HEK293 (cell line): ENCODE measurements at regions not wholly inside any gene's neighbourhood (a gene's known extent, or its start where the extent isn't known, plus 50 kb on each side); places are given as distances from the start of the nearest gene placed in this dataset.

ENCODE experiments used
- CTCF ChIA-PET: fragments of 350-600 bp; formaldehyde crosslinking; extraction: SDS; loops from one replicate; lab custom pipeline; 2021; ENCODE audit warnings: antibody characterized with exemption; lab: Yijun Ruan, JAX
- POLR2A ChIA-PET: fragments of 300-600 bp; formaldehyde crosslinking; extraction: SDS; loops from one replicate; lab custom pipeline; 2020; ENCODE audit warnings: antibody characterized with exemption, inconsistent platforms; lab: Yijun Ruan, JAX
- H3K27ac ChIP-seq: fragments of 200-500 bp; sonication (Bioruptor generic); 2 replicates; pipeline ENCODE4 v1.5.1; 2014; ENCODE audit warnings: low read depth, low read length, control low read depth, inconsistent platforms; ENCODE audit errors: extremely low read depth
- H3K36me3 ChIP-seq, 2 experiments: fragments of 200-500 bp in 1 of 2; sonication (Bioruptor generic) in 1 of 2; 1 replicate in 1 of 2; 2 replicates in 1 of 2; pipeline ENCODE4 v1.5.1; 2014 to 2017; ENCODE audit warnings: inconsistent platforms in 2 of 2, low read length in 2 of 2; ENCODE audit not compliant: control insufficient read depth in 2 of 2, insufficient read depth in 1 of 2
- H3K4me1 ChIP-seq: fragments of 200-500 bp; sonication (Bioruptor generic); 2 replicates; pipeline ENCODE4 v1.5.1; 2014; ENCODE audit warnings: mild to moderate bottlenecking, low read length, inconsistent platforms; ENCODE audit not compliant: control insufficient read depth, insufficient read depth
- H3K4me3 ChIP-seq: 2 replicates; pipeline ENCODE4 v1.5.1; 2011; ENCODE audit warnings: low read depth, mild to moderate bottlenecking, control low read depth, low read length, moderate library complexity
- H3K9me3 ChIP-seq: fragments of 200-500 bp; sonication (Bioruptor generic); 2 replicates; pipeline ENCODE4 v1.5.1; 2014; ENCODE audit warnings: low read depth, low read length, inconsistent platforms; ENCODE audit not compliant: control insufficient read depth, insufficient read depth
- GLIS1 ChIP-seq: fragments of 450-650 bp; formaldehyde crosslinking; IDR thresholded peaks from 2 replicates; pipeline ENCODE4 v1.5.1; 2016; ENCODE audit warnings: missing biosample characterization, missing genetic modification characterization
- HOXC10 ChIP-seq: sonication (generic); formaldehyde crosslinking; IDR thresholded peaks from 2 replicates; pipeline ENCODE4 v1.8.1; 2023; ENCODE audit warnings: mild to moderate bottlenecking, missing genetic modification reagents
- MZF1 ChIP-seq: fragments of 450-650 bp; formaldehyde crosslinking; IDR thresholded peaks from 2 replicates; pipeline ENCODE4 v1.5.1; 2017; ENCODE audit warnings: missing biosample characterization, missing genetic modification characterization, borderline replicate concordance
- PBX3 ChIP-seq: sonication (generic); formaldehyde crosslinking; IDR thresholded peaks from 2 replicates; pipeline ENCODE4 v1.8.1; 2022; ENCODE audit warnings: mild to moderate bottlenecking, moderate library complexity, missing genetic modification reagents
- SP2 ChIP-seq: fragments of 450-650 bp; formaldehyde crosslinking; IDR thresholded peaks from 2 replicates; pipeline ENCODE4 v1.5.1; 2016; ENCODE audit warnings: missing biosample characterization, missing genetic modification characterization
- SP3 ChIP-seq: fragments of 450-650 bp; formaldehyde crosslinking; IDR thresholded peaks from 2 replicates; pipeline ENCODE4 v1.5.1; 2016; ENCODE audit warnings: missing biosample characterization, missing genetic modification characterization
- TCF7L2 ChIP-seq: IDR thresholded peaks from 2 replicates; pipeline ENCODE4 v1.6.1; 2011; ENCODE audit warnings: low read depth, mild to moderate bottlenecking, inconsistent platforms, low read length, moderate library complexity, borderline replicate concordance
- YY2 ChIP-seq: fragments of 450-650 bp; formaldehyde crosslinking; IDR thresholded peaks from 2 replicates; pipeline ENCODE4 v1.5.1; 2016; ENCODE audit warnings: missing biosample characterization, missing genetic modification characterization
- ZBTB44 ChIP-seq: fragments of 450-650 bp; IDR thresholded peaks from 2 replicates; pipeline ENCODE4 v1.5.1; 2018; ENCODE audit warnings: missing biosample characterization, mild to moderate bottlenecking, missing genetic modification characterization
- ZNF10 ChIP-seq: fragments of 450-650 bp; formaldehyde crosslinking; IDR thresholded peaks from 2 replicates; pipeline ENCODE4 v1.5.1; 2017; ENCODE audit warnings: missing biosample characterization, missing genetic modification characterization
- ZNF133 ChIP-seq: fragments of 450-650 bp; formaldehyde crosslinking; IDR thresholded peaks from 2 replicates; pipeline ENCODE4 v1.5.1; 2016; ENCODE audit warnings: missing biosample characterization, missing genetic modification characterization
- ZNF146 ChIP-seq: fragments of 450-650 bp; formaldehyde crosslinking; IDR thresholded peaks from 2 replicates; pipeline ENCODE4 v1.5.1; 2016; ENCODE audit warnings: missing biosample characterization, missing genetic modification characterization
- ZNF157 ChIP-seq: fragments of 450-650 bp; formaldehyde crosslinking; IDR thresholded peaks from 2 replicates; pipeline ENCODE4 v1.5.1; 2016; ENCODE audit warnings: missing biosample characterization, missing genetic modification characterization
- ZNF202 ChIP-seq: fragments of 450-650 bp; formaldehyde crosslinking; IDR thresholded peaks from 2 replicates; pipeline ENCODE4 v1.5.1; 2016; ENCODE audit warnings: missing biosample characterization, missing genetic modification characterization, borderline replicate concordance
- ZNF239 ChIP-seq: fragments of 450-650 bp; formaldehyde crosslinking; IDR thresholded peaks from 2 replicates; pipeline ENCODE4 v1.5.1; 2016; ENCODE audit warnings: missing biosample characterization, missing genetic modification characterization
- ZNF248 ChIP-seq: fragments of 450-650 bp; formaldehyde crosslinking; IDR thresholded peaks from 2 replicates; pipeline ENCODE4 v1.5.1; 2017; ENCODE audit warnings: missing biosample characterization, missing genetic modification characterization
- ZNF274 ChIP-seq, 2 experiments: fragments of 200-500 bp in 1 of 2; fragments of 450-650 bp in 1 of 2; sonication (Bioruptor generic) in 1 of 2; formaldehyde crosslinking in 1 of 2; IDR thresholded peaks; 2 replicates each; pipeline versions ENCODE4 v1.5.1 to v1.6.1; 2014 to 2016; ENCODE audit warnings: borderline replicate concordance in 1 of 2, inconsistent platforms in 1 of 2, low read length in 1 of 2, missing biosample characterization in 1 of 2, missing genetic modification characterization in 1 of 2
- ZNF311 ChIP-seq: fragments of 450-650 bp; formaldehyde crosslinking; IDR thresholded peaks from 2 replicates; pipeline ENCODE4 v1.5.1; 2017; ENCODE audit warnings: missing biosample characterization, missing genetic modification characterization, borderline replicate concordance
- ZNF366 ChIP-seq: fragments of 450-650 bp; formaldehyde crosslinking; conservative IDR thresholded peaks from 2 replicates; pipeline ENCODE4 v1.5.1; 2016; ENCODE audit warnings: missing biosample characterization, missing genetic modification characterization
- ZNF423 ChIP-seq: fragments of 450-650 bp; formaldehyde crosslinking; IDR thresholded peaks from 2 replicates; pipeline ENCODE4 v1.5.1; 2016; ENCODE audit warnings: missing biosample characterization, missing genetic modification characterization
- ZNF548 ChIP-seq: fragments of 450-650 bp; formaldehyde crosslinking; IDR thresholded peaks from 2 replicates; pipeline ENCODE4 v1.5.1; 2016; ENCODE audit warnings: missing biosample characterization, missing genetic modification characterization
- ZNF585B ChIP-seq: fragments of 450-650 bp; formaldehyde crosslinking; IDR thresholded peaks from 2 replicates; pipeline ENCODE4 v1.5.1; 2016; ENCODE audit warnings: missing biosample characterization, missing genetic modification characterization
- ZNF610 ChIP-seq: fragments of 450-650 bp; formaldehyde crosslinking; IDR thresholded peaks from 2 replicates; pipeline ENCODE4 v1.5.1; 2016; ENCODE audit warnings: missing biosample characterization, missing genetic modification characterization, borderline replicate concordance
- ZNF623 ChIP-seq: fragments of 450-650 bp; formaldehyde crosslinking; IDR thresholded peaks from 2 replicates; pipeline ENCODE4 v1.5.1; 2016; ENCODE audit warnings: missing biosample characterization, missing genetic modification characterization
- ZNF626 ChIP-seq: fragments of 450-650 bp; sonication (Bioruptor Pico); formaldehyde crosslinking; IDR thresholded peaks from 2 replicates; pipeline ENCODE4 v1.5.1; 2018; ENCODE audit warnings: missing biosample characterization, missing genetic modification characterization, inconsistent platforms
- ZNF629 ChIP-seq: fragments of 450-650 bp; formaldehyde crosslinking; IDR thresholded peaks from 2 replicates; pipeline ENCODE4 v1.5.1; 2017; ENCODE audit warnings: missing biosample characterization, missing genetic modification characterization
- ZNF660 ChIP-seq: fragments of 450-650 bp; IDR thresholded peaks from 2 replicates; pipeline ENCODE4 v1.5.1; 2018; ENCODE audit warnings: missing biosample characterization, mild to moderate bottlenecking, missing genetic modification characterization
- ZNF701 ChIP-seq: fragments of 450-650 bp; formaldehyde crosslinking; IDR thresholded peaks from 2 replicates; pipeline ENCODE4 v1.5.1; 2016; ENCODE audit warnings: missing biosample characterization, missing genetic modification characterization
- ZNF785 ChIP-seq: fragments of 450-650 bp; formaldehyde crosslinking; IDR thresholded peaks from 2 replicates; pipeline ENCODE4 v1.5.1; 2016; ENCODE audit warnings: missing biosample characterization, missing genetic modification characterization
- ZSCAN30 ChIP-seq: fragments of 450-650 bp; IDR thresholded peaks from 2 replicates; pipeline ENCODE4 v1.5.1; 2018; ENCODE audit warnings: missing biosample characterization, mild to moderate bottlenecking, missing genetic modification characterization, moderate library complexity

GRCh38 chr22:33117821-33118220 is 59.6 kb upstream of the SYN3 start:
- Histone ChIP-seq H3K4me1 (no peaks in the 10 kb centered on the region), H3K4me3 (no peak overlapping the region), H3K27ac (no peak overlapping the region), H3K36me3 (no peaks in the 10 kb centered on the region), H3K9me3 (no peaks in the 10 kb centered on the region)
- ChIA-PET POLR2A (no interaction called here), CTCF (no interaction called here)
- TF ChIP-seq ZNF239 (tag by site-specific recombination) = no peak
- TF ChIP-seq ZSCAN30 (tag by site-specific recombination) = no peak
- TF ChIP-seq ZNF701 (tag by site-specific recombination) = no peak
- no peak for TF ChIP-seq ZNF157 (tag by site-specific recombination)
- no peak for TF ChIP-seq ZNF660 (tag by site-specific recombination)
- TF ChIP-seq GLIS1 (tag by site-specific recombination) = no peak
- TF ChIP-seq ZNF629 = no peak
- TF ChIP-seq ZNF585B (tag by site-specific recombination) = no peak
- no peak for TF ChIP-seq HOXC10 (CRISPR knock-in tag)
- no peak for TF ChIP-seq SP3
- no peak for TF ChIP-seq ZNF423 (tag by site-specific recombination)
- no peak for TF ChIP-seq ZNF623 (tag by site-specific recombination)
- TF ChIP-seq ZNF311 = no peak
- no peak for TF ChIP-seq ZNF202 (tag by site-specific recombination)
- no peak for TF ChIP-seq ZNF785 (tag by site-specific recombination)

GRCh38 chr22:33116841-33117547 is 58.8 kb upstream of the SYN3 start:
- Histone ChIP-seq H3K27ac (no peak overlapping the region), H3K36me3 (no peaks in the 10 kb centered on the region), H3K4me3 (no peak overlapping the region), H3K4me1 (no peaks in the 10 kb centered on the region), H3K9me3 (no peaks in the 10 kb centered on the region)
- POLR2A ChIA-PET = no interaction called here
- CTCF ChIA-PET = interaction anchor here (0.7 to 1.0 kb wide), 2 partner anchors 68 to 98 kb away, joined by 3 to 4 read pairs; no protein-coding TSS in a partner anchor
- TF ChIP-seq YY2 (no peak), ZNF548 (tag by site-specific recombination) (no peak)

- Histone ChIP-seq H3K27ac (no peak overlapping the region), H3K36me3 (no peaks in the 10 kb centered on the region), H3K4me3 (no peak overlapping the region), H3K4me1 (no peaks in the 10 kb centered on the region), H3K9me3 (no peaks in the 10 kb centered on the region)
- TF ChIP-seq ZBTB44 (no peak), ZNF146 (no peak), ZNF133 (tag by site-specific recombination) (no peak), MZF1 (no peak), ZNF274 (IDR thresholded peaks at IDR 0.05; ENCODE audit: low read length) (no peak), ZNF274 (tag by site-specific recombination; IDR thresholded peaks at IDR 0.05; ENCODE audit: borderline replicate concordance) (no peak), ZNF366 (tag by site-specific recombination) (no peak), ZNF248 (tag by site-specific recombination) (no peak), ZNF610 (no peak), TCF7L2 (no peak), ZNF10 (tag by site-specific recombination) (no peak), PBX3 (CRISPR knock-in tag) (no peak), SP2 (tag by site-specific recombination) (no peak), ZNF626 (no peak)
- POLR2A ChIA-PET = no interaction called here
- CTCF ChIA-PET = interaction anchor here (0.7 kb wide), 1 partner anchor 826 kb away, joined by 3 read pairs; no protein-coding TSS in a partner anchor
Observed at GRCh38 chr22:33114565-33114964, 56.4 kb upstream of the SYN3 start.
